ENCODE measurements at regions not wholly inside any gene's neighbourhood (a gene's known extent, or its start where the extent isn't known, plus 50 kb on each side); places are given as distances from the start of the nearest gene placed in this dataset.
"Not testable (repeated sequence)": the region's sequence is repeated elsewhere in the genome, so short reads cannot be mapped to it uniquely, and the experiment has no call there.

DNA sequence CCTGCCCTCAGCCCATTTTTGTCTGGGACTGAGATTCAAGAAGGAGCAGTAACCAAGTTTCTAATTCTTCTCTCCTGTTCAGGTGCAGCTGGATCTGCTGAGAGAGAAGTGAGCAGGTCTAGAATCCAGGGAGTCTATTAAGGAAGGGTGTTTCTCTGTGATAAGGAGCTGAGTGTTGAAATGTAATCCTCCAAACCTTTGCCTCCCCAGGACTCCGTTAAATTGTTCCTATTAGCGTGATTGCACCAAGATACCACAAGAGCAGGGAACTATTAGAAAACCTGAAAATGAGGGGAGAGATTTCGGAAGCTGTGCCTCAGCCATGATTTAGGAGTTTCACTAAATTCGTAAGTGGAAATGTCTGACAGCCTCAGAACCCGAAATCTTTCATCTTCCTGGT, 192.6 kb downstream of the EBLN2 start:
- Histone ChIP-seq H3K9me3 (no peaks in the 10 kb centered on the region), H3K27me3 (replicated peaks in 1 of 2; ENCODE audit: control insufficient read depth in 2 of 2, extremely low read depth in 1 of 2, insufficient read depth in 2 of 2, low read length in 1 of 2) (peaks cover 0 to 5% of the 10 kb centered on the region in 2 experiments), H3K27ac (ENCODE audit: low read length) (no peak overlapping the region), H3K4me3 (ENCODE audit: control insufficient read depth in 1 of 2, extremely low read depth in 1 of 2, low read length in 1 of 2) (no peak overlapping the region), H3K36me3 (ENCODE audit: control insufficient read depth in 2 of 2, extremely low read depth in 1 of 2, insufficient read depth in 1 of 2, low read length in 1 of 2) (no peaks in the 10 kb centered on the region), H3K4me1 (ENCODE audit: control insufficient read depth in 1 of 2, extremely low read depth in 1 of 2, insufficient read depth in 2 of 2, low read length in 2 of 2) (no peaks in the 10 kb centered on the region)
- POLR2A ChIA-PET, result no interaction called here
- no peak for DNase-seq
- no peaks in the 10 kb centered on the region for H3K4me1 Mint-ChIP-seq
- H3K4me3 Mint-ChIP-seq, result no peak overlapping the region
- H3K27ac Mint-ChIP-seq, result no peak overlapping the region
- CTCF ChIA-PET, result no interaction called here
- no peak for ATAC-seq (replicated peaks in 1 of 4)
- WGBS (ENCODE audit: insufficient coverage), result 11% methylated on average over 3 of the region's 5 CpGs
- no peaks in the 10 kb centered on the region for H3K36me3 Mint-ChIP-seq
- H3K27me3 Mint-ChIP-seq, result peaks cover 7 to 31% of the 10 kb centered on the region in 2 donors
- H3K9me3 Mint-ChIP-seq, result no peaks in the 10 kb centered on the region

DNA sequence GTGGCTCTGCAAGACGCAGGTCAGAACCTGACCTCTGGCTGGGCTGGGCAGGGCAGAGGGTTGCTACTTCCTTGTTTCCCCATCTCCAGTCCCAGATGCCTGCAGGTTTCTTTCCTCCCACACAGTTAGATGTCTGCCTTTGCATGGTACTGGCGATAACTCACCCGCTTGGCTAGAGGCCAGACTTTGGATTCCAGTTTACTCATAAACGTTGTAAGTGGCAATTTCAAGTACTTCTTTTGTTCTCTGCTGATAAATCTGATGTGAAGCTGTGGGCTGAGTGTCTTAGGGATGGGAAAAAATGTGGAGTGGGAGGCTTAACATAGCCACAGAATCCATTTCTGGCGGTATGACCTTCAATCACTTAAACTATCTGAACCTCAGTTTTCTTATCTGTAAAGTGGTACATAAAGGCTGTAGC, 194.2 kb downstream of the EBLN2 start:
- Histone ChIP-seq H3K27ac (ENCODE audit: low read length) (no peak overlapping the region), H3K4me1 (ENCODE audit: control insufficient read depth in 1 of 2, extremely low read depth in 1 of 2, insufficient read depth in 2 of 2, low read length in 2 of 2) (no peaks in the 10 kb centered on the region), H3K4me3 (ENCODE audit: control insufficient read depth in 1 of 2, extremely low read depth in 1 of 2, low read length in 1 of 2) (no peak overlapping the region), H3K9me3 (no peaks in the 10 kb centered on the region), H3K27me3 (replicated peaks in 1 of 2; ENCODE audit: control insufficient read depth in 2 of 2, extremely low read depth in 1 of 2, insufficient read depth in 2 of 2, low read length in 1 of 2) (peaks cover 0 to 5% of the 10 kb centered on the region in 2 experiments), H3K36me3 (ENCODE audit: control insufficient read depth in 2 of 2, extremely low read depth in 1 of 2, insufficient read depth in 1 of 2, low read length in 1 of 2) (no peaks in the 10 kb centered on the region)
- no peaks in the 10 kb centered on the region for H3K36me3 Mint-ChIP-seq
- POLR2A ChIA-PET, result no interaction called here
- 54% methylated on average over 2 of the region's 5 CpGs for WGBS (ENCODE audit: insufficient coverage)
- H3K4me1 Mint-ChIP-seq, result no peaks in the 10 kb centered on the region
- DNase-seq (no peak), ATAC-seq (replicated peaks in 1 of 4) (no peak)
- H3K27me3 Mint-ChIP-seq, result peaks cover 7 to 30% of the 10 kb centered on the region in 2 donors
- no peak overlapping the region for H3K27ac Mint-ChIP-seq
- CTCF ChIA-PET, result no interaction called here
- no peak overlapping the region for H3K4me3 Mint-ChIP-seq
- peaks cover 0 to 2% (median 0%) of the 10 kb centered on the region in 3 donors for H3K9me3 Mint-ChIP-seq

DNA sequence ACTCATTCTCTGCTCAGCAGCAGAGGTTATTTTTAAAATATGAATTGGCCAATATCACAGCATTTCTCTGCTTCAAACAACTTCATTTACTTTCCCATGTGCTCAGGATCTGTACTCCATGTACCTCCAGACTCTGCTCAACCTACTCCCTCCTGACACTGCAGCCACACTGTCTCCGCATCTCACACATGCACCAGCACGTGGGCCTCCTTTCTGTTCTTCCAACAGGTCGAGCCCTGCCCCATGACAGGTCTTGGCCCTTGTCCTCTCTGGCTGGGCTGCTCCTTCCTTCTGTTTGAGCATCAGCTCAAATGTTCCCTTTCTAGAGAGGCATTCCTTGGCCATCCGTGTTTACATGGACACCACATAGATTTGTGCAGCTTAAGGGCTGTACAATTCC, 195.7 kb downstream of the EBLN2 start:
- H3K36me3 ChIP-seq (ENCODE audit: control insufficient read depth in 2 of 2, extremely low read depth in 1 of 2, insufficient read depth in 1 of 2, low read length in 1 of 2), result no peaks in the 10 kb centered on the region
- no peak for ATAC-seq (replicated peaks in 1 of 4)
- H3K4me3 Mint-ChIP-seq, result no peak overlapping the region
- no peak overlapping the region for H3K27ac ChIP-seq (ENCODE audit: low read length)
- CTCF ChIA-PET, result no interaction called here
- peaks cover 0 to 4% (median 0%) of the 10 kb centered on the region in 3 donors for H3K9me3 Mint-ChIP-seq
- DNase-seq, result no peak
- H3K4me1 ChIP-seq (ENCODE audit: control insufficient read depth in 1 of 2, extremely low read depth in 1 of 2, insufficient read depth in 2 of 2, low read length in 2 of 2), result no peaks in the 10 kb centered on the region
- H3K9me3 ChIP-seq, result no peaks in the 10 kb centered on the region
- POLR2A ChIA-PET, result no interaction called here
- H3K27me3 Mint-ChIP-seq, result peaks cover 8 to 37% of the 10 kb centered on the region in 2 donors
- no peaks in the 10 kb centered on the region for H3K4me1 Mint-ChIP-seq
- H3K36me3 Mint-ChIP-seq, result no peaks in the 10 kb centered on the region
- no peak overlapping the region for H3K27ac Mint-ChIP-seq
- no peak overlapping the region for H3K4me3 ChIP-seq (ENCODE audit: control insufficient read depth in 1 of 2, extremely low read depth in 1 of 2, low read length in 1 of 2)
- 58% methylated on average over 3 of the region's 4 CpGs for WGBS (ENCODE audit: insufficient coverage)
- peaks cover 0 to 5% of the 10 kb centered on the region in 2 experiments for H3K27me3 ChIP-seq (replicated peaks in 1 of 2; ENCODE audit: control insufficient read depth in 2 of 2, extremely low read depth in 1 of 2, insufficient read depth in 2 of 2, low read length in 1 of 2)

DNA sequence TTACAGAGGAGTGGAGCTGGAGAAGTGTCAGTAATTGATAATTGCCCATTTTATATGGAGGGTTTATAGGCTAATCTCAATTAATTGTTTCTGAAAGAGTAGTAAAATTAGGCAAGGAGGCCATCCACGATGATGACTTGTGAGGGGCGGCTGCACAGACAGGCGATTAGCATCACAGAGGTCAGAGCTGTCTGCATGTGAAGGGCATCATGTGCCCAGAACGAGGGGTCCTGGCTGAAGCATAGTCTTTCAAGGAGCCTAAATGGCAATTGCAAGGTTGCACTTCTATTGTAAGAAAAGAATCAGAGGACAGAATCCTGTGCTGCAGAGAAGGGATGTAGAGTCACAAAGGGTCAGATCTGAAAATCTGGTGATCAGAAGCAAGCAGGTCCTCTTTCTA, 196.6 kb downstream of the EBLN2 start:
- Histone ChIP-seq H3K27me3 (replicated peaks in 1 of 2; ENCODE audit: control insufficient read depth in 2 of 2, extremely low read depth in 1 of 2, insufficient read depth in 2 of 2, low read length in 1 of 2) (peaks cover 0 to 5% of the 10 kb centered on the region in 2 experiments), H3K4me1 (ENCODE audit: control insufficient read depth in 1 of 2, extremely low read depth in 1 of 2, insufficient read depth in 2 of 2, low read length in 2 of 2) (no peaks in the 10 kb centered on the region), H3K4me3 (ENCODE audit: control insufficient read depth in 1 of 2, extremely low read depth in 1 of 2, low read length in 1 of 2) (no peak overlapping the region), H3K9me3 (no peaks in the 10 kb centered on the region), H3K27ac (ENCODE audit: low read length) (no peak overlapping the region), H3K36me3 (ENCODE audit: control insufficient read depth in 2 of 2, extremely low read depth in 1 of 2, insufficient read depth in 1 of 2, low read length in 1 of 2) (no peaks in the 10 kb centered on the region)
- Mint-ChIP-seq H3K9me3 (peaks cover 0 to 4% (median 0%) of the 10 kb centered on the region in 3 donors), H3K27ac (no peak overlapping the region), H3K36me3 (no peaks in the 10 kb centered on the region), H3K4me3 (no peak overlapping the region), H3K4me1 (no peaks in the 10 kb centered on the region), H3K27me3 (peaks cover 8 to 33% of the 10 kb centered on the region in 2 donors)
- ChIA-PET CTCF (no interaction called here), POLR2A (no interaction called here)
- WGBS (ENCODE audit: insufficient coverage), result 67% methylated on average over 4 of the region's 4 CpGs
- no peak for ATAC-seq (replicated peaks in 1 of 4)
- no peak for DNase-seq

DNA sequence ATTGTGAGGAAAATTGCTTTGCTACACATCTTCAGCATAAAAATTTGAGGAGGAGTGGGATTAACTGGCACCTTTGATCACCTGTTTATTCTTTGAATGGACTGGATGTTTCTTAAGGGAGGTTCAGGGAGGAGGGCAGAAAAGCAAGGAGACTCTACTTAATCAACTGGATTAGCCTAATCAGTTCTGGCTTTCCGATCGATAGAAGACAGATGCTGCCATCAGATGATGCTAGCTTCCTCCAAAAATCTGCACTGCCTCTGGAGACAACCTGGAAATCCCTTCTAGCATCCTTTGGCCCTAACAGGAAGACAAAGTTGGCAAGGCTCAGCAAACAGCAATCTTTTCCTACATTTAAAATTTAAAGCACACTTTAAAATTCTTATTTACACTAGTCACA, 197.8 kb downstream of the EBLN2 start:
- H3K27ac ChIP-seq (ENCODE audit: low read length), result no peak overlapping the region
- no CpG with 5 or more reads among the region's 2 CpGs for WGBS (ENCODE audit: insufficient coverage)
- Mint-ChIP-seq H3K9me3 (peaks cover 0 to 4% (median 0%) of the 10 kb centered on the region in 3 donors), H3K4me1 (no peaks in the 10 kb centered on the region), H3K27ac (no peak overlapping the region), H3K27me3 (peaks cover 6 to 24% of the 10 kb centered on the region in 2 donors), H3K36me3 (no peaks in the 10 kb centered on the region), H3K4me3 (no peak overlapping the region)
- CTCF ChIA-PET, result interaction anchor here in 1 of 2 donors (0.6 kb wide), 1 partner anchor 1142 kb away, joined by 5 read pairs; no protein-coding TSS in a partner anchor
- H3K27me3 ChIP-seq (replicated peaks in 1 of 2; ENCODE audit: control insufficient read depth in 2 of 2, extremely low read depth in 1 of 2, insufficient read depth in 2 of 2, low read length in 1 of 2), result peaks cover 0 to 5% of the 10 kb centered on the region in 2 experiments
- ATAC-seq (replicated peaks in 1 of 4) (no peak), DNase-seq (no peak)
- no peaks in the 10 kb centered on the region for H3K9me3 ChIP-seq
- H3K4me3 ChIP-seq (ENCODE audit: control insufficient read depth in 1 of 2, extremely low read depth in 1 of 2, low read length in 1 of 2), result no peak overlapping the region
- no peaks in the 10 kb centered on the region for H3K36me3 ChIP-seq (ENCODE audit: control insufficient read depth in 2 of 2, extremely low read depth in 1 of 2, insufficient read depth in 1 of 2, low read length in 1 of 2)
- POLR2A ChIA-PET, result interaction anchor here in 1 of 2 donors (0.6 kb wide), 1 partner anchor 43 kb away, joined by 5 read pairs; no protein-coding TSS in a partner anchor
- no peaks in the 10 kb centered on the region for H3K4me1 ChIP-seq (ENCODE audit: control insufficient read depth in 1 of 2, extremely low read depth in 1 of 2, insufficient read depth in 2 of 2, low read length in 2 of 2)

DNA sequence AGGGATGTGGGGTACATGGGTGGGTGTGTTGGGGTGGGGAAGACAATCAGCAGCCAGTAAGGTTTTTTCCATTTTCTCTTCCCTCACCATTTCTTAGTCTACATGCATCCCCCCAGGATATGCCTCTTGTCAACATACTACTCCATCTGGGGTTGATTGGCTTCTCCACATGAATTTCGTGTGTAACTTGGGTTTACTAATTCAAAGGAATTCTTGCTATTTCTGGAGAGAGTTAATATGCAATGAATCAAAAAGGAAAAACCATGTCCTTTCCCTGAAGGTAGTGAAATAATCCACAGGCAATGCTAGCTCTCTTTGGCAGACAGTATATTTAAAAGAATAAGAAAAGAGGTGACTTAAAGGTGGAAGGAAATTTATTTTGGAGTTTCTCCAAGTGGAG, 198.4 kb downstream of the EBLN2 start:
- no peaks in the 10 kb centered on the region for H3K4me1 ChIP-seq (ENCODE audit: control insufficient read depth in 1 of 2, extremely low read depth in 1 of 2, insufficient read depth in 2 of 2, low read length in 2 of 2)
- no peaks in the 10 kb centered on the region for H3K9me3 ChIP-seq
- no peak for DNase-seq
- no peaks in the 10 kb centered on the region for H3K36me3 ChIP-seq (ENCODE audit: control insufficient read depth in 2 of 2, extremely low read depth in 1 of 2, insufficient read depth in 1 of 2, low read length in 1 of 2)
- POLR2A ChIA-PET, result no interaction called here
- H3K4me3 ChIP-seq (ENCODE audit: control insufficient read depth in 1 of 2, extremely low read depth in 1 of 2, low read length in 1 of 2), result no peak overlapping the region
- H3K4me1 Mint-ChIP-seq, result no peaks in the 10 kb centered on the region
- CTCF ChIA-PET, result no interaction called here
- H3K27me3 ChIP-seq (replicated peaks in 1 of 2; ENCODE audit: control insufficient read depth in 2 of 2, extremely low read depth in 1 of 2, insufficient read depth in 2 of 2, low read length in 1 of 2), result peaks cover 0 to 5% of the 10 kb centered on the region in 2 experiments
- no peak overlapping the region for H3K27ac Mint-ChIP-seq
- H3K4me3 Mint-ChIP-seq, result no peak overlapping the region
- peaks cover 6 to 25% of the 10 kb centered on the region in 2 donors for H3K27me3 Mint-ChIP-seq
- no CpG with 5 or more reads among the region's 1 CpG for whole genome bisulfite sequencing (ENCODE audit: insufficient coverage)
- no peak for ATAC-seq (replicated peaks in 1 of 4)
- no peak overlapping the region for H3K27ac ChIP-seq (ENCODE audit: low read length)
- peaks cover 0 to 4% (median 0%) of the 10 kb centered on the region in 3 donors for H3K9me3 Mint-ChIP-seq
- H3K36me3 Mint-ChIP-seq, result no peaks in the 10 kb centered on the region

DNA sequence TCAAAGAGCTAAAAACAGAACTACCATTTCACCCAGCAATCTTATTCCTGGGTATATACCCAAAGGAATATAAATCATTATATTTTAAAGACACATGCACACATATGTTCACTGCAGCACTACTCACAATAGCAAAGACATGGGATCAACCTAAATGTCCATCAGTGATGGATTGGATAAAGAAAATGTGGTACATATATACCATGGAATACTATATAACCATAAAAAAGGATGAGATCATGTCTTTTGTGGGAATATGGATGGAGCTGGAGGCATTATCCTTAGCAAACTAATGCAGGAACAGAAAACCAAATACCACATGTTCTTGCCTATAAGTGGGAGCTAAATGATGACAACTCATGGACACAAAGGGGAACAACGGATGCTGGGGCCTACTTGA, 205.1 kb downstream of the EBLN2 start:
- H3K4me1 Mint-ChIP-seq; DNase-seq; ATAC-seq (replicated peaks in 1 of 4); H3K4me1 ChIP-seq (ENCODE audit: control insufficient read depth in 1 of 2, extremely low read depth in 1 of 2, insufficient read depth in 2 of 2, low read length in 2 of 2); H3K9me3 Mint-ChIP-seq; H3K4me3 ChIP-seq (ENCODE audit: control insufficient read depth in 1 of 2, extremely low read depth in 1 of 2, low read length in 1 of 2); H3K4me3 Mint-ChIP-seq; H3K36me3 Mint-ChIP-seq; H3K27ac Mint-ChIP-seq; H3K27me3 Mint-ChIP-seq; H3K27me3 ChIP-seq (replicated peaks in 1 of 2; ENCODE audit: control insufficient read depth in 2 of 2, extremely low read depth in 1 of 2, insufficient read depth in 2 of 2, low read length in 1 of 2); H3K9me3 ChIP-seq; POLR2A ChIA-PET; H3K27ac ChIP-seq (ENCODE audit: low read length); H3K36me3 ChIP-seq (ENCODE audit: control insufficient read depth in 2 of 2, extremely low read depth in 1 of 2, insufficient read depth in 1 of 2, low read length in 1 of 2): not testable (repeated sequence)
- WGBS (ENCODE audit: insufficient coverage), result no CpG with 5 or more reads among the region's 1 CpG
- CTCF ChIA-PET, result interaction anchor here in 1 of 2 donors (0.6 kb wide), 1 partner anchor 21 kb away, joined by 3 read pairs; no protein-coding TSS in a partner anchor

All from T-cell (primary cell).